ENCODE measurements at regions not wholly inside any gene's neighbourhood (a gene's known extent, or its start where the extent isn't known, plus 50 kb on each side); places are given as distances from the start of the nearest gene placed in this dataset.

GRCh38 chr14:98599082-98599481, 672.9 kb downstream of the BCL11B start:
- Mint-ChIP-seq H3K36me3 (peaks cover 7% of the 10 kb centered on the region), H3K27ac (no peak overlapping the region), H3K27me3 (peaks cover 8 to 12% of the 10 kb centered on the region in 2 donors), H3K9me3 (peaks cover 5% of the 10 kb centered on the region), H3K4me3 (no peak overlapping the region), H3K4me1 (ENCODE audit: low read depth in 2 of 2) (no peaks in the 10 kb centered on the region)
- DNase-seq (ENCODE audit: low spot score) (no peak), ATAC-seq (no peak)

GRCh38 chr14:98602983-98603382, 669.0 kb downstream of the BCL11B start:
- no peaks in the 10 kb centered on the region for H3K9me3 Mint-ChIP-seq
- H3K4me1 Mint-ChIP-seq (ENCODE audit: low read depth in 2 of 2), result no peaks in the 10 kb centered on the region
- H3K27me3 Mint-ChIP-seq, result peaks cover 8 to 11% of the 10 kb centered on the region in 2 donors
- H3K4me3 Mint-ChIP-seq, result no peak overlapping the region
- no peak for DNase-seq (ENCODE audit: low spot score)
- no peak for ATAC-seq
- H3K36me3 Mint-ChIP-seq, result no peaks in the 10 kb centered on the region
- H3K27ac Mint-ChIP-seq, result no peak overlapping the region

GRCh38 chr14:98605043-98605442, 667.0 kb downstream of the BCL11B start:
- Mint-ChIP-seq H3K27me3 (peaks cover 8 to 14% of the 10 kb centered on the region in 2 donors), H3K4me3 (no peak overlapping the region), H3K9me3 (no peaks in the 10 kb centered on the region), H3K4me1 (ENCODE audit: low read depth in 2 of 2) (no peaks in the 10 kb centered on the region), H3K36me3 (no peaks in the 10 kb centered on the region), H3K27ac (no peak overlapping the region)
- DNase-seq (ENCODE audit: low spot score) (no peak), ATAC-seq (no peak)

GRCh38 chr14:98606041-98606640, 665.9 kb downstream of the BCL11B start:
- ATAC-seq (no peak), DNase-seq (ENCODE audit: low spot score) (no peak)
- no peaks in the 10 kb centered on the region for H3K4me1 Mint-ChIP-seq (ENCODE audit: low read depth in 2 of 2)
- no peak overlapping the region for H3K27ac Mint-ChIP-seq
- H3K36me3 Mint-ChIP-seq, result no peaks in the 10 kb centered on the region
- no peak overlapping the region for H3K4me3 Mint-ChIP-seq
- peaks cover 8 to 14% of the 10 kb centered on the region in 2 donors for H3K27me3 Mint-ChIP-seq
- no peaks in the 10 kb centered on the region for H3K9me3 Mint-ChIP-seq

GRCh38 chr14:98606816-98607215, 665.2 kb downstream of the BCL11B start:
- H3K27ac Mint-ChIP-seq, result no peak overlapping the region
- peak in 1 of 2 donors; percentile 38 for ATAC-seq
- H3K4me1 Mint-ChIP-seq (ENCODE audit: low read depth in 2 of 2), result no peaks in the 10 kb centered on the region
- H3K27me3 Mint-ChIP-seq, result peaks cover 8 to 13% of the 10 kb centered on the region in 2 donors
- H3K36me3 Mint-ChIP-seq, result no peaks in the 10 kb centered on the region
- DNase-seq (ENCODE audit: low spot score), result no peak
- no peaks in the 10 kb centered on the region for H3K9me3 Mint-ChIP-seq
- no peak overlapping the region for H3K4me3 Mint-ChIP-seq

GRCh38 chr14:98607341-98607910, 664.6 kb downstream of the BCL11B start:
- Mint-ChIP-seq H3K9me3 (no peaks in the 10 kb centered on the region), H3K27ac (no peak overlapping the region)

GRCh38 chr14:98608071-98609060, 663.6 kb downstream of the BCL11B start:
- peaks cover 0 to 5% of the 10 kb centered on the region in 2 donors for H3K27me3 Mint-ChIP-seq
- H3K4me3 Mint-ChIP-seq, result no peak overlapping the region
- DNase-seq (ENCODE audit: low spot score), result no peak
- H3K9me3 Mint-ChIP-seq, result no peaks in the 10 kb centered on the region
- no peaks in the 10 kb centered on the region for H3K4me1 Mint-ChIP-seq (ENCODE audit: low read depth in 2 of 2)
- H3K27ac Mint-ChIP-seq, result no peak overlapping the region
- H3K36me3 Mint-ChIP-seq, result no peaks in the 10 kb centered on the region
- peak in 1 of 2 donors; percentile 33 for ATAC-seq

More at GRCh38 chr14:98607341-98607910, 664.6 kb downstream of the BCL11B start:
- Mint-ChIP-seq H3K4me1 (ENCODE audit: low read depth in 2 of 2) (no peaks in the 10 kb centered on the region), H3K27me3 (peaks cover 8 to 9% of the 10 kb centered on the region in 2 donors), H3K4me3 (no peak overlapping the region), H3K36me3 (no peaks in the 10 kb centered on the region)
- ATAC-seq, result peak; percentile 21 to 24
- DNase-seq (ENCODE audit: low spot score), result no peak

GRCh38 chr14:98612434-98613200, 659.4 kb downstream of the BCL11B start:
- H3K36me3 Mint-ChIP-seq, result no peaks in the 10 kb centered on the region
- peaks cover 6% of the 10 kb centered on the region in 2 donors for H3K27me3 Mint-ChIP-seq
- no peak overlapping the region for H3K4me3 Mint-ChIP-seq
- H3K27ac Mint-ChIP-seq, result no peak overlapping the region
- H3K4me1 Mint-ChIP-seq (ENCODE audit: low read depth in 2 of 2), result no peaks in the 10 kb centered on the region
- ATAC-seq (no peak), DNase-seq (ENCODE audit: low spot score) (no peak)
- H3K9me3 Mint-ChIP-seq, result no peaks in the 10 kb centered on the region

- Mint-ChIP-seq H3K27me3 (peaks cover 5 to 8% of the 10 kb centered on the region in 2 donors), H3K9me3 (no peaks in the 10 kb centered on the region), H3K27ac (no peak overlapping the region), H3K36me3 (no peaks in the 10 kb centered on the region), H3K4me3 (no peak overlapping the region), H3K4me1 (ENCODE audit: low read depth in 2 of 2) (no peaks in the 10 kb centered on the region)
- DNase-seq (ENCODE audit: low spot score) (no peak), ATAC-seq (no peak)
These were observed 657.3 kb downstream of the BCL11B start for GRCh38 chr14:98614741-98615140.

- no peaks in the 10 kb centered on the region for H3K9me3 Mint-ChIP-seq
- ATAC-seq, result no peak
These were observed 649.6 kb downstream of the BCL11B start for GRCh38 chr14:98622208-98623051.

GRCh38 chr14:98623788-98624415, 648.1 kb downstream of the BCL11B start:
- Mint-ChIP-seq H3K4me1 (ENCODE audit: low read depth in 2 of 2) (no peaks in the 10 kb centered on the region), H3K4me3 (no peak overlapping the region), H3K27me3 (peaks cover 8 to 13% of the 10 kb centered on the region in 2 donors), H3K27ac (no peak overlapping the region), H3K36me3 (no peaks in the 10 kb centered on the region), H3K9me3 (peaks cover 3% of the 10 kb centered on the region)
- ATAC-seq (no peak), DNase-seq (ENCODE audit: low spot score) (no peak)

More at GRCh38 chr14:98622208-98623051, 649.6 kb downstream of the BCL11B start:
- H3K27me3 Mint-ChIP-seq, result peaks cover 12 to 16% of the 10 kb centered on the region in 2 donors
- no peak for DNase-seq (ENCODE audit: low spot score)
- no peaks in the 10 kb centered on the region for H3K4me1 Mint-ChIP-seq (ENCODE audit: low read depth in 2 of 2)
- H3K36me3 Mint-ChIP-seq, result no peaks in the 10 kb centered on the region
- H3K4me3 Mint-ChIP-seq, result no peak overlapping the region
- no peak overlapping the region for H3K27ac Mint-ChIP-seq

GRCh38 chr14:98633380-98633779, 638.6 kb downstream of the BCL11B start:
- peaks cover 0 to 14% of the 10 kb centered on the region in 2 donors for H3K27me3 Mint-ChIP-seq
- no peaks in the 10 kb centered on the region for H3K9me3 Mint-ChIP-seq
- H3K27ac Mint-ChIP-seq, result no peak overlapping the region
- H3K4me3 Mint-ChIP-seq, result no peak overlapping the region
- DNase-seq (ENCODE audit: low spot score), result no peak
- H3K4me1 Mint-ChIP-seq (ENCODE audit: low read depth in 2 of 2), result no peaks in the 10 kb centered on the region
- no peaks in the 10 kb centered on the region for H3K36me3 Mint-ChIP-seq
- no peak for ATAC-seq

Measured in natural killer cell treated with Interleukin-12 subunit alpha and Interleukin-12 subunit beta and Interleukin-15 and Interleukin-18, amount 100 ng/mL, for 72 hours (primary cell).